HEK293T (cell line): ENCODE measurements at regions not wholly inside any gene's neighbourhood (a gene's known extent, or its start where the extent isn't known, plus 50 kb on each side); places are given as distances from the start of the nearest gene placed in this dataset.

ENCODE experiments used
- CTCF ChIA-PET: fragments of 350-600 bp; formaldehyde crosslinking; extraction: SDS; loops from one replicate; lab custom pipeline; 2021; ENCODE audit warnings: antibody characterized with exemption, inconsistent platforms; lab: Yijun Ruan, JAX
- POLR2A ChIA-PET: fragments of 350-600 bp; formaldehyde crosslinking; extraction: SDS; loops from one replicate; lab custom pipeline; 2020; ENCODE audit warnings: antibody characterized with exemption, inconsistent platforms; lab: Yijun Ruan, JAX
- DNase-seq: peaks from one replicate; pipeline ENCODE4 v3.0.0; 2012; ENCODE audit warnings: mixed read lengths; ENCODE audit errors: extremely low spot score
- ARNT ChIP-seq: fragments of 450-650 bp; IDR thresholded peaks from 2 replicates; pipeline ENCODE4 v1.6.1; 2017; ENCODE audit warnings: mild to moderate bottlenecking
- BHLHE40 ChIP-seq: fragments of 450-650 bp; IDR thresholded peaks from 2 replicates; pipeline ENCODE4 v1.6.1; 2016; ENCODE audit warnings: mild to moderate bottlenecking, moderate library complexity, borderline replicate concordance
- CTBP1 ChIP-seq: fragments of 450-650 bp; IDR thresholded peaks from 2 replicates; pipeline ENCODE4 v1.6.1; 2016; ENCODE audit warnings: borderline replicate concordance
- ELF4 ChIP-seq: fragments of 450-650 bp; IDR thresholded peaks from 2 replicates; pipeline ENCODE4 v1.6.1; 2017; ENCODE audit warnings: antibody characterized with exemption
- FOXA1 ChIP-seq: fragments of 450-650 bp; IDR thresholded peaks from 2 replicates; pipeline ENCODE4 v1.6.1; 2016; ENCODE audit warnings: mild to moderate bottlenecking
- FOXK2 ChIP-seq: fragments of 450-650 bp; IDR thresholded peaks from 2 replicates; pipeline ENCODE4 v1.6.1; 2016; ENCODE audit warnings: mild to moderate bottlenecking
- FOXM1 ChIP-seq: fragments of 450-650 bp; IDR thresholded peaks from 2 replicates; pipeline ENCODE4 v1.6.1; 2017; ENCODE audit warnings: mild to moderate bottlenecking, borderline replicate concordance
- HDGF ChIP-seq: fragments of 450-650 bp; IDR thresholded peaks from 2 replicates; pipeline ENCODE4 v1.6.1; 2017; ENCODE audit warnings: antibody characterized with exemption, borderline replicate concordance
- L3MBTL2 ChIP-seq: fragments of 450-650 bp; conservative IDR thresholded peaks from 2 replicates; pipeline ENCODE4 v1.6.1; 2016; ENCODE audit warnings: mild to moderate bottlenecking
- LEF1 ChIP-seq: fragments of 450-650 bp; IDR thresholded peaks from 2 replicates; pipeline ENCODE4 v1.6.1; 2017; ENCODE audit warnings: mild to moderate bottlenecking, borderline replicate concordance
- NFRKB ChIP-seq: fragments of 450-650 bp; IDR thresholded peaks from 2 replicates; pipeline ENCODE4 v1.6.1; 2016; ENCODE audit warnings: mild to moderate bottlenecking, moderate library complexity
- SP1 ChIP-seq: fragments of 450-650 bp; IDR thresholded peaks from 2 replicates; pipeline ENCODE4 v1.6.1; 2017
- SUZ12 ChIP-seq: fragments of 450-650 bp; IDR thresholded peaks from 2 replicates; pipeline ENCODE4 v1.6.1; 2016; ENCODE audit warnings: mild to moderate bottlenecking
- TARDBP ChIP-seq: fragments of 450-650 bp; IDR thresholded peaks from 2 replicates; pipeline ENCODE4 v1.6.1; 2016
- ZNF384 ChIP-seq: fragments of 450-650 bp; IDR thresholded peaks from 2 replicates; pipeline ENCODE4 v1.6.1; 2016
- TF ChIP-seq, protein P1 (sequence below): fragments of 450-650 bp; IDR thresholded peaks from 2 replicates; pipeline ENCODE4 v1.6.1; 2016

DNA sequence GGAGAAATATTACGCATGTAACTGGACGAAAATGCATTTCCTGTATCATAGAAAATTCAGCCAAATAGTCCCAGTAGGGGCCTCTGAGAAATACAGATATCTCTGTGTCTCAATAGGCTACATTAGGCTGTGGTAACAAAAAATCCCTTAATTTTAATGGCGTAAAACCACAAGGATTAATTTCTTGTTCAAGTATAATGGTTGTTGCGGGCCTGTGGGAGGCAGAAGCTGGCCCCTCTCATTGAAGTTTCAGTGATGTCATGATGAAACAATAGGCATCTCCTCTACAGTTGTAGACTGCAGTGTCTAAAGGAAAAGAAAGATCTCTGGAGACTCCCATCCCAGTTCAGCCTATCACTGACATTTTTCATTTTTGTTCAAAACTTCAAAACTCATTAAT, 1625.6 kb upstream of the C9orf72 start:
- no peak for DNase-seq
- ChIA-PET POLR2A (no interaction called here), CTCF (no interaction called here)
- TF ChIP-seq ZNF384 (no peak), SUZ12 (no peak), ELF4 (no peak), HDGF (no peak), BHLHE40 (no peak), FOXA1 (no peak), SP1 (no peak), FOXM1 (no peak)
- TF ChIP-seq, protein P1, sequence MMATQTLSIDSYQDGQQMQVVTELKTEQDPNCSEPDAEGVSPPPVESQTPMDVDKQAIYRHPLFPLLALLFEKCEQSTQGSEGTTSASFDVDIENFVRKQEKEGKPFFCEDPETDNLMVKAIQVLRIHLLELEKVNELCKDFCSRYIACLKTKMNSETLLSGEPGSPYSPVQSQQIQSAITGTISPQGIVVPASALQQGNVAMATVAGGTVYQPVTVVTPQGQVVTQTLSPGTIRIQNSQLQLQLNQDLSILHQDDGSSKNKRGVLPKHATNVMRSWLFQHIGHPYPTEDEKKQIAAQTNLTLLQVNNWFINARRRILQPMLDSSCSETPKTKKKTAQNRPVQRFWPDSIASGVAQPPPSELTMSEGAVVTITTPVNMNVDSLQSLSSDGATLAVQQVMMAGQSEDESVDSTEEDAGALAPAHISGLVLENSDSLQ, result no peak

DNA sequence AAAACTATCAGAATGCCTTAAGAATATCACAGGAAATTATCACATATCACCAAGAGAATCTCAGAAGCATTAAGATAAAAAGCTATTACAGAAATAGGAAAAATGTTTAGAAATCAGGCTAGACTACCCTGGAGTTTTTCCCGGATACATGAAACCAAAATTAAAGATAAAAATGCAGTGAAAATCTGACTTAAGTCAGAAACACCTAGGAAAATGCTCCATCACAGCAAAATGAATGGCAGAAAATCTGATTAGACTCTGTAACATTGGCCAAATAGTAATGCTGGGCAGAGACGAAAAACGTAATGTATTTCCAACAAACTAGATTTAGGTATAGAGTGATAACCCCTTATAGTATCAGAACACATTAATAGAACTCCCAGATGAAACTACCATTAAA, 1626.7 kb upstream of the C9orf72 start:
- POLR2A ChIA-PET, result no interaction called here
- TF ChIP-seq NFRKB, result no peak
- no peak for TF ChIP-seq SUZ12
- TF ChIP-seq FOXK2, result no peak
- CTCF ChIA-PET, result no interaction called here
- DNase-seq, result no peak

DNA sequence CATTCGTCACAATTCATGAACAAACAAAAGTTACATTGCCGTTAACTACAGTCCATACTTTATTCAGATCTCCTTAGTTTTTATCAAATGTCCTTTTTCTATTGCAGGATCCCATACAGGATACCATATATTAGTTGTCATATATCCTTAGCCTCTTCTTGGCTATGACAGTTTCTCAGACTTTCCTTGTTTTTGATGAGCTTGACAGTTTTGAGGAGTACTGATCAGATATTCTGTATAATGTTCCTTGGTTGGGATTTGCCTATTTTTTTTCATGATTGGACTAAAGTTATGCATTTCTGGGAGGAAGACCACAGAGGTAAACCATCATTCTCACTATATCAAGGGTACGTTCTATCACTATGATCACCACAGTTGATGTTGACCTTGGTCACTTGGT, 1627.4 kb upstream of the C9orf72 start:
- ChIA-PET CTCF (no interaction called here), POLR2A (no interaction called here)
- TF ChIP-seq FOXM1 (no peak), TARDBP (no peak), L3MBTL2 (no peak), FOXA1 (no peak)
- no peak for DNase-seq

DNA sequence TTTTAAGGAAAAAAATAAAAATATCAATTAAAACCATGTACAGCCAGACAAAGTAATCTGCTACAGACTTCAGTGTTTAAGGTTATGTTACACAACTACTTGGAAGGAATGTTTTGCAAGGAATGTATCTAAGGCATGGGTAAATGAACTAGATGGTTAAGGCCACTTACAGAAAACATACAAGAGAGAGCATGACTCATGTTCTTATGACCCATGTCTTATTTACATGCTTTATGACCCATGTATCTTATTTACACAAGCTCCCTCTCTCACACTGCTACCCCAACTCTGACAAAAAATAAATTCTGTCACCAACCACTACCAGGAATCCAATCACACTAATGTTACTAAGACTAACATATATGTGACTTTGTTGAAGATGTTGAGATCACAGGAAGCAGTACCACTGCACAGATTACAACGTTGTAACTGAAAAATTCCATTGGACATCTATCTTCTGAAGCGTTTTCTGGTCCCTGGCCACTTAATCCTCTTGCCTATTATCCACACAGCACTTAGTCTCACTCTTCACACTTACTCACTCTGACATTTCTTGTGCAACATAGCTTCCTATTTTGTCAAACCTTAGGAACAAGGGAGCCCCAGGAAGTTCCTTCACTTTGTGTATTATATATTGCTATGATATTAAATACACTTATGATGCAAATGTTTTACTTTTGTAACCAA, 1630.1 kb upstream of the C9orf72 start:
- TF ChIP-seq ELF4, result no peak
- no peak for TF ChIP-seq NFRKB
- no peak for TF ChIP-seq BHLHE40
- TF ChIP-seq ZNF384, result no peak
- DNase-seq, result no peak

DNA sequence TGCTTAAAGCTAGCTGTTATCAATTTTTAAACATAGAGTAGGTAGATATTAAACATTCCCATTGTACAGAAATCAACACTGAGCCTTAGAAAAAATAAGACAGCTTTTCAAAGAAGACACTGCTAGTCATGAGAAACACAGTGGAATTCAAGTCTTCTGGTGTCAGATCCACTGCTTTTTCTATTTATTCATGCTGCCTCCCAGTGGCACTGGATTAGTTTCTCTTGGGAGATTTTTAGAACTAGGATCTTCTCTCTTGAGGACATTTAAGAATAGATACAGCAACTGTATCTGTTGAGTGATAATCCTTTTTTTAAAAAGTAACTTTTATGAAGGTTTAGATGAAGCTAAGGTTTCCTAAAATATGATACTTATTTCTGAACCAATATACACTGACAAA, 1635.4 kb upstream of the C9orf72 start:
- no peak for DNase-seq
- POLR2A ChIA-PET, result no interaction called here

More for the DNA sequence above, 1630.1 kb upstream of the C9orf72 start:
- CTCF ChIA-PET, result interaction anchor here (1.5 kb wide), 1 partner anchor 8 kb away, joined by 3 read pairs; no protein-coding TSS in a partner anchor
- POLR2A ChIA-PET, result no interaction called here

DNA sequence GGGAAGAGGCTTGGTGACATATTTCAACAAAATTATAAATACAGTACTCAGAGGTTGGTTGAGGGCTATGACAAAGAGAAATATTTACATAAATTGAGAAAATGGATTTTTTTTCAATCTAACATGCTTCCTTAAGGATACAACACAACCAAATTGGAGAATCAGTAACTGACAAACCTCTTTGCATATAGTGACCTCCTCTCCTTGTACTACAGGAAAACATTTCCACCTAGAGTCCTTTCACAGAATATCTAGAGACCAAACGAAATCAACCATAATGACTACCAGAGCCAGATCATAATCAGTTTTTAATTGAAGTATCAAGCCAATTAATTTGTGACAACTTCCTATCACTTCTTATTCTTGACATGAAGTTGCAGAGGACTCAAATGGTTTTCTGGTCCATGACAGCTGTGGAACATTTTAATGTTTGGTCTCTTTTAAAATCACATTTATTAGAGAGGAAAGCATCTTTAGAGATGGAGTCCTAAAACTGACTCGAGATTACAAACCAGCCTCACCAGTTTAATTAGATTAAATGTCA, 1636.5 kb upstream of the C9orf72 start:
- DNase-seq, result no peak
- TF ChIP-seq TARDBP (no peak), SP1 (no peak), BHLHE40 (no peak), SUZ12 (no peak), ELF4 (no peak), FOXK2 (no peak), FOXA1 (no peak), L3MBTL2 (no peak), CTBP1 (no peak), HDGF (no peak), ARNT (no peak), FOXM1 (no peak), NFRKB (no peak), ZNF384 (no peak), LEF1 (no peak)
- TF ChIP-seq, protein P1, result no peak
- ChIA-PET CTCF (no interaction called here), POLR2A (no interaction called here)

More for the DNA sequence above, 1635.4 kb upstream of the C9orf72 start:
- CTCF ChIA-PET, result no interaction called here
- TF ChIP-seq SUZ12 (no peak), FOXM1 (no peak), TARDBP (no peak), NFRKB (no peak), ARNT (no peak), LEF1 (no peak), HDGF (no peak), FOXK2 (no peak)
- TF ChIP-seq, protein P1, result no peak

DNA sequence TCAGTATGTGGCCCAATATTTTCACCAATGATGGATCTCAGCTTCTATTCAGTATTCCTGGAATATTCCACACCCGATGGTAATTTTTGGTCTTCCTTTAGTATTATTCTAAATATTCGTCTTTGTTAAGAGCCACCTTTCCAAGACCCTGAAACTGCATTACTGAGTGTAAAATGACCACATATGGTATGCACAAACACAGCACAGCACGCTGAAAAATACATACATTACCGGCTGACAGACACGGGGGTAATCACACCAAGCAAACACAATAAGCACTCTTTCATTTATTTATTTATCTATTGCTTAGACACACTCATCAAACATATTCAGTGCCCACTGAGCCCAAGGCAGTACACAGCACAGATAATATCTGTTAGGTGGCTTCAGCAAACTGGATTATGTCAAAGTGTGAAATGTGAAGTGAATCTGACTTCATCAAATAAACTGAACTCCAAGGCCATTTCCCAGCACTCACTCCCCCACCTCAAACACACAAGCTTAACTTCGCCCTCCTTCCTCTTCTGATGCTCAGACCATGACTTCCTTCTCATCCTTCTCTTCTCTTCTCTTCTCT, 1637.8 kb upstream of the C9orf72 start:
- no peak for DNase-seq
- no peak for TF ChIP-seq L3MBTL2
- POLR2A ChIA-PET, result no interaction called here
- CTCF ChIA-PET, result interaction anchor here (0.5 to 1.1 kb wide), 3 partner anchors 8 to 425 kb away, joined by 3 read pairs; no protein-coding TSS in a partner anchor
